GM18951 (cell line): ENCODE measurements at regions not wholly inside any gene's neighbourhood (a gene's known extent, or its start where the extent isn't known, plus 50 kb on each side); places are given as distances from the start of the nearest gene placed in this dataset.

Experiments
- POLR2A ChIP-seq: IDR thresholded peaks from 4 replicates; pipeline ENCODE4 v1.6.1; 2011; ENCODE audit warnings: mild to moderate bottlenecking; ENCODE audit not compliant: insufficient read length, insufficient read depth; ENCODE audit errors: extremely low read depth
- in situ Hi-C: fragments of 300-500 bp; cut with MboI; formaldehyde crosslinking; loops from one replicate; pipeline ENCODE4 v1.12.0; 2022; ENCODE audit warnings: low sequenced_read_pairs, mixed read lengths, inconsistent platforms; ENCODE audit not compliant: unreplicated experiment

DNA sequence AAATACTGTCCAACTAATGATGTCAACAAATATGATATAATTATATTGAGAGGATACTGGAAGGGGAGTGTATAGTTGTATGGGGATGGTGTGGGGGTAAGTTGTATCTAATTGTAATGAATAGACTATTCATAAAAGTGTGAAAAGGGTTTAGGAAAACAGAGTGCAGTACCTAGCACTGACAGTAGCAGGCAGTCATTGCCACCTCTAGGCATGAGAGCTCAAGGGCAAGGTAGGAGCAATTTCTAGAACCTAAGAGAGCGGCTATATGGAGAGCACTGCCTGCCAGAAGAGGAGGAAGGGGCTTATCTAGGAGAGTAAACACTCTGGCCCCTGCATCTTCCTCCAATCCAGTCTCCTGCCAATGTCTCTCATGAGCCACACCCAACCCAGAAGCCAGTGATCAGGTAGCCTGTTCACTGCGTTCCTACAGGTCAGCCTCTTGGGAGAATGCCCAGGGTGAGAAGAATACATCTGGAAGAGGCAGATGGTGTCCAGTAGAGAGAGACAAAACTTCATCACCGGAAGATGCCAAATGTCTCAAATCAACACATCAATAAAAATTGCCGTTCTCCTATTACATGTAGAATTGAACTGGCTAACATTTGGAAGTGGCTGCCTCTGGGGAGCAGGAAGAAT lies 200.0 kb downstream of the LY86 start:
- TF ChIP-seq POLR2A, result no peak
- in situ Hi-C loops, result no loop called here

DNA sequence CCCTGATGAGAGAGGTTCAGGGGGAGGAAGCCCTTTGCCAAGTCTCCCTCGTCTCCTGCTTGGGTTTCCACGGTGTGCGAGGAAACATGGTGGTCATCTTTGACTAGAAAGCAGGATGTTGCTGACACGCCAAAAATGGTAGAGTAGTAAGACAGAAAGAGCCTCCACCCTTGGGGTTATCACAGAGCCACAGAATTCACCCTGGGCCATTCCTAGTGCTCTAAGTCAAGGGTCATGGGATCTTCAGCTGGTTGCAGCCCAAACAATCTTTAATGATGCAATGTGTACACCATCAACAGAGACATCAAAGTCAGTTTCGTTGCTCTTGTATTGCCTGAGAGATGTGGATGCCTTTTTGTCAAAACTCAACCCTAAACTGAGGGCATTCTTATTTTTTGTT lies 201.9 kb downstream of the LY86 start:
- TF ChIP-seq POLR2A, result no peak
- in situ Hi-C loops, result no loop called here

DNA sequence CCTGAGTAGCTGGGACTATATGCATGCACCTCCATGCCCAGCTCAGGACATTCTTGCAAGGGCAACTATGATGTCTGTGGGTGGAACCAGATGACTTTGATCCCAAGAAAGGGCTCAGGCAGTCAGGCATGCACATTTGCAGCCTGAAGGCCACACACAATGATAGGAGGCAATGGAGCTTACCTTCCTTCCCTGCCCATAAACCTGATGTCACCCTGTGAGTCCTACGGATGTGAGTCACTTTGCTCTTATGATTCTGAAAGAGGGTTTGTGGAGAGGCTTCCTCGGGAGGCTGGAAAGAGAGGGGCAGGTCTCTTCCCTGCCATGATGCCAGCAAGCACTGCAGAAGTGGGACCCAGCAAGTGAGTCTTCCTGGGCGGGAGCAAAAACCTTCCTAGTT lies 202.4 kb downstream of the LY86 start:
- TF ChIP-seq POLR2A, result no peak
- in situ Hi-C loops, result no loop called here

DNA sequence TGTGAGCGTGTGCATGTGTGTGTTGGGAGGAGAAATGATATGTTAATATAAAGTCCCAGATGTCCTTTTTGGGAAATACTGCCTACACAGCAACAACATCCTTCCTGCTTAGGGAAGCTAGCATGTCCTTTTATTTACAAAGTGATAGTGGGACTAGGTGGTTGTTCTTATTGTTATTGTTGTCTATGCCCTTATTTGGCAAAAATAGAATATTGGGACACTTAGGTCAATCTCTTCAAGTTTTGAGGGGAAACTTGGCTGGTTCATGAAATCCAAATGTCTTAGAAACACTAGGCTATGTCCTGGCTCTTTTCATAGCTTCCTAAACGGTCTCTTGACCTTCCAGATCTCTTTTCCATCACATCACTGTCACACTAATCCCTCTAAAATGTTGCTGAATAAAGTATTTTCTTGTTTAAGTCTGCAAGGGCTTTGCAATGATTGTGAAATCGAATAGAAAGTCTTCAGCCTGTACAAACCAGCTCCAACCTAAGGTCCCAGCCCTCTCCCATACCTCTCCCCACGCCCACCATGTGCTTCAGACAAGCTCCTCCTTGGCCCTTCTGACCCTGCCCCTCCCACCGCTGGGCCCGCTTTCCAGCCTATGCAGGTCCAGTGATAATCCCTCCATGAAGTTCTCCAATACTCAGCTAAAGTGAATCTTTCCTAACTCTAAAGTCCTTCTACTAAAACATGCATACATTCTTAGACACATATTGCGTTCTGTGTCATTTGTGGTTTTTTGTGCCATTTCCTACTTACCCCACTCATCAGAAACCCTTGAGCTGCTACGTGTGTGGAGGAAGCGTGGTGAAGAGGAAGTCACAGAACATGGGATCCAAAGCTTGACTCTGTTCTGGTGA lies 205.1 kb downstream of the LY86 start:
- TF ChIP-seq POLR2A, result no peak
- in situ Hi-C loops, result no loop called here

DNA sequence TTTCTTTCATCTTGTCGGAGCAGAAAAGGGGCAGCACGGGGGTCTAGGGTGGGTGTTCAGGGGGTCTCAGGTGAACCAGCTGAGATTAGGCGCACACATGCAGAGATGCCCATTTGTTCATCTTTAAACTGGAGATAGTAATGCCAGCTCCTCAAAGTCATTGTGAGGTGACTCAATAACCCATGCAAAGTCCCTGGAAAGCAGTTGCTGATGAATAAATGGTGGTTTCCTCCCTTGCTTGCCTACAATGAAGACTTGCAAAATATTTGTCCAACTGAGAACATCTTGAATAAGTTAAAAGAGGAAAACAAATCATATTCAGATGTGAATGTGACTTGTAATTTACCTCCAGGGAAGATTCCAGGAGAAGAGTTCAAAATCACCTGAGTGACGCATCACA lies 206.9 kb downstream of the LY86 start:
- TF ChIP-seq POLR2A, result no peak
- in situ Hi-C loops, result no loop called here

DNA sequence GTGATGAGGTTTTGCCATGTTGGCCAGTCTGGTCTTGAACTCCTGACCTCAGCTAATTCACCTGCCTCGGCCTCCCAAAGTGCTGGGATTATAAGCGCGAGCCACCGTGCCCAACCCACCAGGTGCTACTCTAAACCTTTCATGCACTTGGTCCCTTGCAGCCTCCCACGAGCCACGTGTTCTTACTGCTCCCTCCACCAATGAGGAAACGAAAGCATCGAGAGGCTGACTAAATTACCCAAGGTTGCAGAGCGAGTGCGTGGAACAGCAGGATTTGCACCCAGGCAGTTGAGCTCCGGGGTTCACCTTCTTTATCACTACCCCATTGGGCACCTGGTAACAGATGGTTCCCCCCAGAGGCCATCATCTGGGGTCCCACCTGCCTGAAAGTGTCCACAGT lies 208.3 kb downstream of the LY86 start:
- no peak for TF ChIP-seq POLR2A
- in situ Hi-C loops, result no loop called here

DNA sequence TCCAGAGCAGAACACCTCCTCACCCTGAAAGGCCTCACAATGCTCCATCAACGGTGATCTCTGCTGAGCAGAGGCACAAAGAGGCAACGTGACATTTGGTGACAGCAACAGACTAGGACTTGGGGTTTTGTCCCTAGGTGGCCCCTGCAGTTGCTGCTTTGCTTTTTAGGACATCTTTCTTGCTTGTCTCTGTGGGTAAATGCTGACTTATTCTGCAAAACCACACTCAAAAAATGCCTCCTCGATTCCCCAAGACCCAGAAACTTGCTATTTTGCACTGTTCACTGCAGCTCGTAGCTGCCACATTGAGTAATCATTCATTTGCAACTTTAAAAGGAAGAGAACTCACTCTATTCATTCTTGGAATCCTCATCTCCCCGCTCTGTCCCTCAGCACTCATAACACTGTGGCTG lies 209.9 kb downstream of the LY86 start:
- in situ Hi-C loops, result no loop called here

DNA sequence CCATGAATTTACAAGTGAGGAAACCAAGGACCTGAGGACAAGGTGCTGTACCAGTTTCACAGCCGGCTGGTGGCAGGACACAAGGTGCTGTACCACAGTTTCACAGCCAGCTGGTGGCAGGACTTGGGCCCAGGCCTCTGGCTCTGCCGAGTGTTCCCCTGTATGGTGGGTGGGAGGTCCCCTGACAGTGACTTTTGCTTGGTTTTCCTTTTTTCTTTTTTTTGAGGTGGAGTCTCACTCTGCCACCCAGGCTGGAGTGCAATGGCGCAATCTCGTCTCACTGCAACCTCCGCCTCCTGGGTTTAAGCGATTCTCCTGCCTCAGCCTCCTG lies 212.4 kb downstream of the LY86 start:
- in situ Hi-C loops, result no loop called here
- no peak for TF ChIP-seq POLR2A

More for the DNA sequence above, 209.9 kb downstream of the LY86 start:
- TF ChIP-seq POLR2A, result no peak

DNA sequence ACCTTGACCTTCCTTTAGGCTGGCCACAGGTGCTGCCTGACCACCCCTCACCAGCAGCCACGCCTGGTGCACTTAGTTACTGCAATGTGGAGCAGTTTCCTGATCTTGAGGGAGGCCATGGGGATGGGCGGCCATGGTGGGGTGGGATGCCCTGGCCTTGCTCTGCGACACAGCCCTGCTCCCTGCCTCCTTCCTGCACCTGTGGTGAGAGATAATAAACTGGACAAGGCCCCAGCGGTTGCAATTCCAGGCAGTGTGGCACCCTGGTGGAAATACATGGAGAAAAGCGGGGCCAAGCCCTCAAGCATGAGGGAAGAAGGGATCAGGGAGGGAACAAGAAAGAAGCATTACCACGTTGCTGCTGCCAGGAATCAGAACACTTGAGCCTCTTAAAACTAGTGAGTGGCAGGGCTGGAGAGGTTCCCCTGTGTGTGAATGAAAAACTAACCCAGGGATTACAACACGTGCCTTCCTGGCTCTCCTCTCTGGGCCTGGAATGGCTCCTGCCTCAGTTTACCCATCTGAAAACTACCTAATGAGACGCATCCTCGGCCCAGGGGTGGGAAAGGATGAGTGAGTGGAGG lies 213.2 kb downstream of the LY86 start:
- TF ChIP-seq POLR2A, result no peak
- in situ Hi-C loops, result no loop called here

DNA sequence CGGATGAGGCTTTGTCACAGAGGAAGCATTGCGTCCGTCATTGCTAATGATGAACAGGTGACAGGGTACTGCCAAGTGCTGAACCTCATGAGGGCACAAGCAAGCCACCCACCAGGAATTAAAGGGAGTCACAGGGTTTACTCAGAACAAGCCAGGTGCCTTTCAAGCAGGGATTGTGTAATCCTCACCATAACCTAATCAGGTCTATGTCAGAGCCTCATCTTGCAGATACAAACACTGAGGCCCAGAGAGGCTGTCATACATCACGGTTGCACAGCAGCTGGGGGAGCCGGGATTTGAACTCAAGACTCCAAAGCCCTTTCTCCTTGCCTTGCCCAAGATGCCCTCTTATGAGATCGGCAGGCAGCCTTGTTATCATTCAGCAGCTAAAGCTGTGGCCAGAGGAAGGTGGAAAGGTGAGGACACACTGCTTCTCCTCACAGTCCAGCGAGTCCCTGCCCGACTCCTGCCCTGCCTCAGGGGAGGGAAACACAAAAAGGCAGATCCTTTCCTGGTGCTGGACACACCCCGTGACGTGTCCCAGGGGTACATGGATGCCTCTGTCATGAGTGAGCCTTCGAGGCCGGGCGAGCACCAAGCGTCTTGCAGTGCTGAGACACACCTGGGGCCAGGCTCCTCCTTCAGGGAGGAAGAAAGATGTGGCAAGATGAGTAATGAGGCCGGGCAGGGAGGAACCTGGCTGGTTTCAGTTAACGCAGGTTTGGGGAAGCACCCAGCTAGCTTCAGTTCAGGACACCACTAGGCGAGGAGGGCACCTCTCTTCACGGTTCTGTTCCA lies 214.9 kb downstream of the LY86 start:
- in situ Hi-C loops, result no loop called here
- TF ChIP-seq POLR2A, result no peak

DNA sequence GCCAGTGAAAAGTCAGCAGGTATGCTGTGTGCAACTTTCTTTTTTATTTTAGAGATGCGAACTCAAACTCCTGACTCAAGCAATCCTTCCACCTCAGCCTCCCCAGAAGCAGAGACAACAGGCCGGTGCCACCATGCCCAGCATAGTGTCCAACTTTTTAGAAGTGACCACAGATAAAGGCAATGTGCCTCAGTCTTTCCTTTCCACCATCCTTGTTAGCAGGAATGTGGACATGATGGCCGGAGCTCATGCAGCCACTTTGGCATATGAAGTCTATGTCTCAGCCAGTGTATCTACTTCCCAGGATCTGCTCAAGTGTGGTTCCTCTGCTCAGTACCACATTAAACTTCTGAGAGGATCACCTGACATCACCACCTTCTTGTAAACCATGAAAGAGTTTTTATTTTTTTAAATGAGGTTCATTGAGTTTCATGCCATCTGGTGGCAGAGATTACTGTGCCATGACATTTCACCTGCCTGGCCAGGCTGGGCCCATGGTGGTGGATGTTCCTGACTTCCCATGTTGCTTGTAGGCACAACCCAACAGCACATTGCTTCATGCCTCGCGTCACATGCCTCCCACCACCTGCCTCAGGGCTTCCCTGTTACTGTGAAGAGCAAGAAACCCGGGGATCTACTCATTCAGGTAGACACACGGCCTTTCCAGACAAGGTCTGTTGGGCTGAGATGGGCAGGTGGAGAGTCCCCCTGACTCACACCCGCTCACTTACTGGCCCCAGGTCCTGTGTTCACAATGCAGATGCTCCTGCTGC lies 216.5 kb downstream of the LY86 start:
- in situ Hi-C loops, result no loop called here
- no peak for TF ChIP-seq POLR2A

DNA sequence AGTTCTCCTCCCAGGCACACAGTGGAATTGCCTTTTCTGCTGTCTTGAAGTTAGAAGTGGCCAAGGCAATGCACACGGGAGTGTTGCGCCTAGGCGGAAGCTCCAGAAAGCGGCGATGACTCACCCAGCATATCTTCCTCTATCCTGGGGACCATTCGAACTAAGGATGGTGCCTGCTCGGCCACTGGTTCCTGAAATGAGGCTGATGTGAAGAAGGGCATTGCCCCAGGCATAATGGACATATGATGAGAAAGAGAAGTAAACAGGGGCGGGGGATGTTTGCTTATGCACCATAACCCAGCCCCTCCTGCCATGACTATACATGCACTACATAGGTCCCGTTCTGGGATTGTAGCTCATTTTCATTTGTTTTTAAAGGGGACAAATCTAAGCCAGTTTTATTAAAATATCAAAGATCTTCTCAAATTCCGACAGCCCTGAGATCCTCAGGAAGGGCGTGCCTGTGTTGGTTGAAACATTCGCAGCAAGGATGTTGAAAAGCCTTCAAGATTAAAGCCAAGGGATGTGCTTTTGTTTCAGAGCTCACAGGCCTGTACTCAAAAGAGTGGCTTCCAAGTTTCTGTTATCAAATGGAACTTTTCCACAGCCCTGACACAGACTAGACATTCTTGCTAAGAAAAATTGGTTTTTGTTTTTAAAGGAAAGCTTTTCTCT lies 218.5 kb downstream of the LY86 start:
- in situ Hi-C loops, result no loop called here
- no peak for TF ChIP-seq POLR2A

DNA sequence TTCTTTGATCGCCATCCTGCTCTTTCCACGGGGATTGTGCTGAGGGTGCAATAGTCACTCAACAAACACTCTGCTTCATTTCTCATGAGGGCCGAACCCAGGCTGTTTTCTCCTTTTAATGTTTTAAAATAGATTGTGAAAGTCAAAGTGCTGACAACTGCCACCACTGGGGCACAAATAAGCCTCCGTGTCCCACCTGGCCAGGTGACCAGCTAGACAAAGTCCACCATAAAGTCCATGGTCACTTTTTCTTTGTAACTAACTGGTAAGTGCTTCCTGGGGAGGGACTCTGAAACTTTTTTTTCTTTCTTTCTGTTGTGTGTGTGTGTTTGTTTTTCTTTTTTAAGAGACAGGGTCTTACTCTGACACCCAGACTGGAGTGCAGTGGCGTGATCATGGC lies 219.8 kb downstream of the LY86 start:
- TF ChIP-seq POLR2A, result no peak
- in situ Hi-C loops, result no loop called here

DNA sequence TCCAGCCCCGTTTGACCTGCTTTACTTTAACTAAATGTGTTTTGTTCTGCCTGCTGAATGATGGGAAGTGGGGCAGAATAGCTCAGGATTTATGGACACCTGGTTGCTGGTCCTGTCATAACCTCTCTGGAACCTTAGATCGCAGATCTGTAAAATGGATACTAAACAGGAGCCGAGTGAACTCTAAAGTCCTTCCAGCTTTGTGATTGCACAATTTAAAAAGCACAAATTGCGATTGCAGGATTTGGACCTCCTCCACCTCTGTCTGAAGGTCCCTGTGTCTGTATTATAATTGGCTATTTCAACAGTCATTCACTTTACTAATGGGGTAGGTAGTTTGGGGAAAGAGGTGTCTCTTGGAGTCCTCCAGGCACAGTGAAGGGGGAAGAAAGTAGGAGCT lies 220.4 kb downstream of the LY86 start:
- in situ Hi-C loops, result no loop called here
- no peak for TF ChIP-seq POLR2A
